Fibroblast of lung (primary cell): ENCODE measurements at regions not wholly inside any gene's neighbourhood (a gene's known extent, or its start where the extent isn't known, plus 50 kb on each side); places are given as distances from the start of the nearest gene placed in this dataset.

ENCODE experiments used
- DNase-seq, 2 donors: peaks; one replicate each; pipeline versions ENCODE4 v3.0.0 to v3.0.0-alpha.2; 2010; ENCODE audit warnings: low read depth in 2 of 2
- H2AFZ ChIP-seq: 2 replicates; pipeline ENCODE4 v1.5.1; 2012; ENCODE audit warnings: low read length, control low read depth, inconsistent platforms
- H3K27ac ChIP-seq: 2 replicates; pipeline ENCODE4 v1.5.1; 2011; ENCODE audit warnings: low read length, control low read depth; ENCODE audit not compliant: insufficient read depth
- H3K27me3 ChIP-seq: 2 replicates; pipeline ENCODE4 v1.5.1; 2011; ENCODE audit warnings: mild to moderate bottlenecking, low read length; ENCODE audit not compliant: control insufficient read depth, insufficient read depth
- H3K36me3 ChIP-seq: 2 replicates; pipeline ENCODE4 v1.5.1; 2011; ENCODE audit warnings: low read length; ENCODE audit not compliant: control insufficient read depth, insufficient read depth
- H3K4me1 ChIP-seq: 2 replicates; pipeline ENCODE4 v1.5.1; 2011; ENCODE audit warnings: low read length; ENCODE audit not compliant: control insufficient read depth, insufficient read depth; ENCODE audit errors: extremely low read depth
- H3K4me2 ChIP-seq: 2 replicates; pipeline ENCODE4 v1.5.1; 2011; ENCODE audit warnings: low read length, control low read depth; ENCODE audit not compliant: insufficient read depth; ENCODE audit errors: extremely low read depth
- H3K4me3 ChIP-seq, 4 experiments: fragments of 200-600 bp in 1 of 4; sonication (generic) in 1 of 4; replicated peaks in 1 of 4; 2 replicates each; pipeline ENCODE4 v1.5.1; 2011 to 2016; ENCODE audit warnings: low read length in 4 of 4, low read depth in 3 of 4, mild to moderate bottlenecking in 3 of 4, control low read depth in 2 of 4, inconsistent platforms in 1 of 4, mixed read lengths in 1 of 4; ENCODE audit not compliant: insufficient read depth in 1 of 4; ENCODE audit errors: control extremely low read depth in 1 of 4
- H3K79me2 ChIP-seq: 2 replicates; pipeline ENCODE4 v1.5.1; 2012; ENCODE audit warnings: mild to moderate bottlenecking, low read length, inconsistent platforms; ENCODE audit not compliant: control insufficient read depth, insufficient read depth
- H3K9ac ChIP-seq: 2 replicates; pipeline ENCODE4 v1.5.1; 2011; ENCODE audit warnings: mild to moderate bottlenecking, low read length, control low read depth; ENCODE audit not compliant: insufficient read depth
- H3K9me3 ChIP-seq: 2 replicates; pipeline ENCODE4 v1.5.1; 2012; ENCODE audit warnings: low read depth, low read length; ENCODE audit not compliant: control insufficient read depth, insufficient read depth
- H4K20me1 ChIP-seq: 2 replicates; pipeline ENCODE4 v1.5.1; 2011; ENCODE audit warnings: low read length; ENCODE audit not compliant: control insufficient read depth, insufficient read depth; ENCODE audit errors: extremely low read depth
- CTCF ChIP-seq, 2 donors: IDR thresholded peaks in 1 of 2; conservative IDR thresholded peaks in 1 of 2; 1 replicate in 1 of 2; 2 replicates in 1 of 2; pipeline ENCODE4 v1.5.1; 2011 to 2012; ENCODE audit warnings: low read length in 2 of 2, control low read depth in 1 of 2, inconsistent platforms in 1 of 2, low read depth in 1 of 2, mild to moderate bottlenecking in 1 of 2
- EZH2 ChIP-seq: IDR thresholded peaks from 2 replicates; pipeline ENCODE4 v1.5.1; 2012; ENCODE audit warnings: low read length, control low read depth, mild to moderate bottlenecking; ENCODE audit errors: missing control alignments

GRCh38 chr11:69217276-69218105 lies 61.8 kb downstream of the SMIM38 start:
- Histone ChIP-seq H3K4me1 (peaks cover 2% of the 10 kb centered on the region), H3K9ac (no peak overlapping the region), H3K27ac (no peak overlapping the region), H2AFZ (no peak overlapping the region), H4K20me1 (no peaks in the 10 kb centered on the region), H3K4me2 (no peak overlapping the region), H3K27me3 (peaks cover 6% of the 10 kb centered on the region), H3K4me3 (no peak overlapping the region), H3K9me3 (no peaks in the 10 kb centered on the region), H3K36me3 (no peaks in the 10 kb centered on the region), H3K79me2 (no peaks in the 10 kb centered on the region)
- no peak for TF ChIP-seq CTCF (conservative IDR thresholded peaks at IDR 0.05 in 1 of 2, IDR thresholded peaks at IDR 0.05 in 1 of 2; ENCODE audit: low read depth in 1 of 2, low read length in 2 of 2)
- TF ChIP-seq EZH2, result no peak
- DNase-seq, result peak in 1 of 2 donors; percentile 6

DNA sequence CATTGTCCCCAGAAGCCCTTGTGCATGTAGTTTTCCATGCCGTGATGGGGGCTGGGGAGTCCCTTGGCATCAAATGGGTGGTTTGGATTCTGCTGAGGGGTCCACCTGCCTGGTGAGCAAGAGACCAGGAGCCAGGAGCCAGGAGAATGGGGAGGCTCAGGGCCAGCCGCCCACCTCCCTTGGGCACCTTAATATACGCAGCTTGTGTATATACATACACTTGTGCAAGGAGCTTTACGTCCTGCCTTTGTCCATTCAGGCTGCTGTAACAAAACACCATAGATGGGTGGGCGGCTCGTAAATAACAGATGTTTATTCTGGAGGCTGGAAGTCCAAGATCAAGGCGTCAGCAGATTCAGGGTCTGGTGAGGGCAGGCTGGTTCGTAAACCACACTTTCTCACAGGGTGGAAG lies 62.5 kb downstream of the SMIM38 start:
- H2AFZ ChIP-seq, result no peak overlapping the region
- H3K4me1 ChIP-seq, result peaks cover 2% of the 10 kb centered on the region
- no peak overlapping the region for H3K9ac ChIP-seq
- no peaks in the 10 kb centered on the region for H4K20me1 ChIP-seq
- H3K27ac ChIP-seq, result no peak overlapping the region
- DNase-seq, result no peak
- H3K4me3 ChIP-seq, result no peak overlapping the region
- peaks cover 6% of the 10 kb centered on the region for H3K27me3 ChIP-seq
- H3K9me3 ChIP-seq, result no peaks in the 10 kb centered on the region
- H3K79me2 ChIP-seq, result no peaks in the 10 kb centered on the region
- no peak overlapping the region for H3K4me2 ChIP-seq
- no peak for TF ChIP-seq CTCF (conservative IDR thresholded peaks at IDR 0.05 in 1 of 2, IDR thresholded peaks at IDR 0.05 in 1 of 2; ENCODE audit: low read depth in 1 of 2, low read length in 2 of 2)
- no peak for TF ChIP-seq EZH2
- no peaks in the 10 kb centered on the region for H3K36me3 ChIP-seq

DNA sequence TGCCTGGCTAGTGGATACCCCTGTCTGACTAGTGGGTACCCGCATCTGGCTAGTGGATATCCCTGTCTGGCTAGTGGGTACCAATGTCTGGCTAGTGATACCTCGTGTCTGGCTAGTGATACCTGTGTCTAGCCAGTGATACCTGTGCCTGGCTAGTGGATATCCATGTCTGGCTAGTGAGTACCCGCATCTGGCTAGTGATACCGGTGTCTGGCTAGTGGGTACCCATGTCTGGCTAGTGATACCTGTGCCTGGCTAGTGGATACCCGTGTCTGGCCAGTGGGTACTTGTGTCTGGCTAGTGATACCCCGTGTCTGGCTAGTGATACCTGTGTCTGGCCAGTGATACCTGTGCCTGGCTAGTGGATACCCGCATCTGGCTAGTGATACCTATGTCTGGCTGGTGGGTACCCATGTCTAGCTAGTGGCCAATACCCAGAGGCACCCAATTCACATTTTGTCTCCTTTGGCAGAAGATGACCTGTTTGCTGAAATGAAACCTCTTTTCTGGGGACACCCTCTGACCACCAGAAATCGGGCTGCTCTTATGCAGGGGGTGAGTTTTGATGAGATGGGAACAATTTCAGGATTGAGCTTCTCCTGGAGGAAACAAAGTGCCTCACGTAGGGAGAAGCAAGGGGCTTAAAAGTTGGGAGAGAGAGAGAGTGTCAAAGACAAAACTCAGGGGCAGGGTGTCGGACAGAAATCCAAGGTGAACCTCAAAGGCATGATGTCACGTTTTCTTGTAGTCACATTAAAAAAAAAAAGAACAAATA lies 63.4 kb downstream of the SMIM38 start:
- Histone ChIP-seq H3K4me3 (no peak overlapping the region), H3K79me2 (no peaks in the 10 kb centered on the region), H3K27ac (no peak overlapping the region), H4K20me1 (no peaks in the 10 kb centered on the region), H3K4me1 (peaks cover 2% of the 10 kb centered on the region), H3K9me3 (no peaks in the 10 kb centered on the region), H3K27me3 (peaks cover 3% of the 10 kb centered on the region), H3K4me2 (no peak overlapping the region), H3K9ac (no peak overlapping the region), H3K36me3 (no peaks in the 10 kb centered on the region), H2AFZ (no peak overlapping the region)
- no peak for DNase-seq
- no peak for TF ChIP-seq EZH2
- no peak for TF ChIP-seq CTCF (conservative IDR thresholded peaks at IDR 0.05 in 1 of 2, IDR thresholded peaks at IDR 0.05 in 1 of 2; ENCODE audit: low read depth in 1 of 2, low read length in 2 of 2)
